SH-SY5Y (cell line): ENCODE measurements at regions not wholly inside any gene's neighbourhood (a gene's known extent, or its start where the extent isn't known, plus 50 kb on each side); places are given as distances from the start of the nearest gene placed in this dataset.

ENCODE experiments used
- GATA2 ChIP-seq: IDR thresholded peaks from 2 replicates; pipeline ENCODE4 v1.6.1; 2011; ENCODE audit warnings: mild to moderate bottlenecking, low read depth, low read length
- GATA3 ChIP-seq: IDR thresholded peaks from 2 replicates; pipeline ENCODE4 v1.6.1; 2011; ENCODE audit warnings: low read depth, mild to moderate bottlenecking, low read length, moderate library complexity

- no peak for TF ChIP-seq GATA2
- no peak for TF ChIP-seq GATA3
Observed at GRCh38 chr2:164014068-164014731, 278.4 kb upstream of the FIGN start.
